Hematopoietic multipotent progenitor cell treated with erythropoietin and hydrocortisone succinate and interleukin-3 and kit ligand, for 15 days (in vitro differentiated cells): ENCODE measurements at regions not wholly inside any gene's neighbourhood (a gene's known extent, or its start where the extent isn't known, plus 50 kb on each side); places are given as distances from the start of the nearest gene placed in this dataset.

Source experiments
- DNase-seq: peaks from one replicate; pipeline ENCODE4 v3.0.0-alpha.2; 2015; ENCODE audit warnings: low spot score

- DNase-seq = no peak
Observed at GRCh38 chr10:28963539-28964221, 286.4 kb downstream of the BAMBI start.

GRCh38 chr10:28965937-28966336 is 288.6 kb downstream of the BAMBI start:
- DNase-seq = no peak

- DNase-seq = no peak
Observed at GRCh38 chr10:28967031-28967430, 289.7 kb downstream of the BAMBI start.

GRCh38 chr10:28969413-28969812 is 292.1 kb downstream of the BAMBI start:
- no peak for DNase-seq

GRCh38 chr10:28970231-28970630 is 292.9 kb downstream of the BAMBI start:
- no peak for DNase-seq

DNA sequence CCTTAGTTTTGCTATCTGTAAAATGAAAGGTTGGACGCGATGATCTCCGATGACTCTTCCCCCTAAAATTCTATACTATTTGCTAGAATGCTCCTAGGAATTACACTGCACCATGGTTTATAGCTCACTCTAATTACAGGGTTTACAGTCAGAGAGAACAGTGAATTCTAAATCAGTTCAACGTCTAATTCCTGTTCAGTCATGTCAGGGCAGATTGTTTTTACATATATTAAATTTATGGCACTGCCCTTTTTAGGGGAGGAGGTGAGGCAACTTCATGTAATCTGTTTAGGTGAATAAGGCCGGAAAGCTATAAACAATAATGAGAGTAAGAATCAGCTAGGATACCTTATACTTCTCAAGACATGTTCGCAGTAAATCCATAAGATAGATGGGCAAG is 293.9 kb downstream of the BAMBI start:
- DNase-seq = no peak

GRCh38 chr10:28971764-28972163 is 294.4 kb downstream of the BAMBI start:
- DNase-seq = no peak

DNA sequence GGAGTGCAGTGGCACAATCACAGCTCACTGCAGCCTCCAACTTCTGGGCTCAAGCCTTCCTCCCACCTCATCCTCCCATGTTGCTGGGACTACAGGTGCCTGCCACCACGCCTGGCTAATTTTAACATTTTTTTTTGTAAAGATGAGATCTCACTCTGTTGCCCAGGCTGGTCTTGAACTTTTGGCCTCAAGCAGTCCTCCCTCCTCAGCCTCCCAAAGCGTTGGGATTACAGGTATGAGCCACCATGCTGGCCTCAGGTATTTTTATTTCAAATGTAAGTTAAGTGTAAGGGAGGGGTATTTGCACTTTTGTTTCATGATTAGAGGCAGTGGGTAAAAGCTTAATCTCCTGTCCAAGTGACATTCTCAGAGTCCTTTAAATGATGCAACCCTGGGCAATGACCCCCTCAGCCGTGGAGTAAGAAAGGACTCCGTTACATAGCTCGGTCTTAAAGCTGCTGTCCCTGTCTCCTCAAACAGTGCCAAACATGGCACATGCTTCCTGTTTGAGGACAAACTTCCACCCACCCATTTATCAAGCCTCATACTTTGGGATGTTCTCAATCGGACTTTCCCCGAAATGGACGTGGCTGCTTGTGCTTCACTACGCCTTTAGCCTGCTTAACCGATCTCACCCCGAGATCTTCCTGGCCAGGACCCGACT is 296.1 kb downstream of the BAMBI start:
- no peak for DNase-seq

DNA sequence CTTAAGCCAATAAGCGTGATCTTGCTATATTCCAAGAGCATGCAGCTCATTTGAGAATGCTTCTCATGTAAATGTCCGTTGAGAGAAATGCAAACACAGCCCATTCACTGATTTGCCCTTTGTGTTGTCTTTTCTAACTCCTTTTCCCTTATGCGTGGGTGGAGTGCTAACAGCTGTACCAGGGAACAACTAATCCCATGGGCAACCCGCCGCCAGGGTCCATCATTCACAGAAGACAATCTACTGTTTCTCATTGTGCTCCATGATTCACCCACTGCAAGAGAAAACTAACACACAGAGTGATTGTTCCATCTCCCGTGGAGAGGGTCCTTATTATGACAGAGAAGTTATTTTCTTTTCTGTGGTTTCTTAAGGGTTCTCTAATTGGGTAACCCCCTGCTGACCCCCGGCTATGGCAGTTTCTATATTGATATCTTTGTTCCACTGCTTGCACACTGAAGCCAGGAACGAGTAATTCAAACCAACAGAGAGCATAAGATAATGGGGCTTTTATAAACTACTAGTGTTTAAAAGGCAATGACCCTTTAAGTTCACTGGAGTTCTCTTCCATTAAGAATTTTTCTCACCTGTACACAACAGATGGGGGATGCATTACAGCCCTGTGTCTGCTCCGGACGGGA is 298.7 kb downstream of the BAMBI start:
- no peak for DNase-seq

DNA sequence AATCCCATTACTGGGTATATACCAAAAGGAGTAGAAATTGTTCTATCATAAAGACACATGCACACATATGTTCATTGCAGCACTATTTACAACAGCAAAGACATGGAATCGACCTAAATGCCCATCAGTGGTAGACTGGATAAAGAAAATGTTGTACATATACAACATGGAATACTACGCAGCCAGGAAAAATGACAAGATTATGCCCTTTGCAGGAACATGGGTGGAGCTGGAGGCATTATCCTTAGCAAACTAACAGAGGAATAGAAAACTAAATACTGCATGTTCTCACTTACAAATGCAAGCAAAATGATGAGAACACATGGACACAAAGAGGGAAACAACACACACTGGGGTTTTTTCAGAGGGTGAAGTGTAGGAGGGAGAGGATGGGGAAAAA is 300.2 kb downstream of the BAMBI start:
- no peak for DNase-seq

DNA sequence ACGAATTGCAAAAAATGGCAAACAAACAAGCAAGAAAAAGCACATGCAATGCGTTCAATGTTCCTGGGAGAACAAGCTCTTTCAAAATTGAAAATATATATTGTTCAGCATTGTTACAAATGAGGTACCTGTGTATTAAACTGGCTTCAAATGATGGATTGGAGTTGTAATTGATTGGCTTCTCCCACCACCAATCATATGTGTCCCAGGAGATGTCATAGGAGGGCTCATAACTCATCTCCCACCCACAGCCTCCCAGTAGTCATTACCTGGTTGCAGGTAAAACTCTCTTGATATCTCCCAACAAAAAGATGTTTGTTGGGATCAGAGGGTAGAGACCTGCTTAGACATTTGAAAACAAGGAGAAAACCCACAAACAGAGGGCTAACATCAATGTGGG is 302.9 kb downstream of the BAMBI start:
- DNase-seq = no peak

- no peak for DNase-seq
Observed at GRCh38 chr10:28981007-28981406, 303.7 kb downstream of the BAMBI start.

- DNase-seq = no peak
Observed at GRCh38 chr10:28982974-28983373, 305.7 kb downstream of the BAMBI start.

DNA sequence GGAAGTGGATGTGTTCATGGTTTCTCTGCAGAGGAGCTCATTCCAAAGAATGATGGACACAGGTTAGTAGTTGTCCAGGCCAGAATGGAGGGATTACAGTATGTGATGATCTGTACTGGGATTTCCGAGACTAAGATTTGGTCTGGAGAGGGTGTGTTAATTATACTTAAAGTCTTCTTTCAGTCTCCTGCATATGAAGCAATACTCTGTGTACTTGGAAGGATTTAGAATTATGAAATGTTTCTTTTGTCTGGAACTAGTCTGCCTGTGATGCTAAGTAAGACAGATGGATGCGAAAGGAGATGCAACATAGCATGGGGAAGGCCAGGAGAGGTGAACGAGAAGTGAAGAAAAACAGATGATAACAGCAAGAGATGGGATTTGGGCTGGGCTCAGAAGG is 305.1 kb upstream of the LYZL1 start:
- no peak for DNase-seq

DNA sequence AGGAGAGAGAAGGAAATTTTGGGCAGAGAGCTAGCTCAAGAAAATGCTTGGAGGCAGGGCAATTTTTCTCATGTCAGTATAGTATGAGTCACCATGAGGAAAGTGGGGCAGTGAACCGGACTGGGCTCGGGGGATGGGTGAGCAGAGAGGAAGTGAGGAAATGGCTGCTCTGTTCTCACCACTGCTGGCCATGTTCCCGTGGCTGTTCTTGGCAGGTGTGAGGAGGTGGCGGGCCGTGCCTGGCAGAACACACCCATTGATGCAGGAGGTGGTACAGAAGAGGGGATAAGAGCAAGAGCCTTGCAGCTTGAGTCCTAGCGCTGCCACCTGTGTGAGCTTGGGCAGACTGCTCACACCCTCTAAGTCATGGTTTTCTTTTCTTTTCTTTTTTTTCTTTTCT is 304.4 kb upstream of the LYZL1 start:
- DNase-seq = no peak

- no peak for DNase-seq
Observed at GRCh38 chr10:28985137-28985885, 303.6 kb upstream of the LYZL1 start.

- no peak for DNase-seq
Observed at GRCh38 chr10:28986117-28986792, 302.6 kb upstream of the LYZL1 start.

DNA sequence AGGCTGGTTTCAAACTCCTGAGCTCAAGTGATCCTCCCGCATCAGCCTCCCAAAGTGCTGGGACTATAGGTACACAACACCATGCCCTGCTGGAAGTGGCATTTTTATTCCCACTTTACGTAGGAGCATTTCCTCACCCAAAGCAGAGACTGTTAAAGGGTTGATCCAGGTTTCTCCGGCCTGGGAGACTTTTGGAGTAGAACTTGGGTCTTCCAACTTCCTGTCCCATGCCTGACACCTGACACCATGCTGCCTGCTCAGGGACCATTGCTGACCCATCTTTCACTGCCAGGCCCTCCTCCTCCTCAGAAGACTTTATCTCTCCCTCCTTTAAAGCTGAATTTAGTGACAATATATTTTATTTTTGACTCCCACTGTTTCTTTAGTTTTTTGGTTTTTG is 302.0 kb upstream of the LYZL1 start:
- DNase-seq = no peak

- no peak for DNase-seq
Observed at GRCh38 chr10:28987555-28988320, 301.1 kb upstream of the LYZL1 start.

DNA sequence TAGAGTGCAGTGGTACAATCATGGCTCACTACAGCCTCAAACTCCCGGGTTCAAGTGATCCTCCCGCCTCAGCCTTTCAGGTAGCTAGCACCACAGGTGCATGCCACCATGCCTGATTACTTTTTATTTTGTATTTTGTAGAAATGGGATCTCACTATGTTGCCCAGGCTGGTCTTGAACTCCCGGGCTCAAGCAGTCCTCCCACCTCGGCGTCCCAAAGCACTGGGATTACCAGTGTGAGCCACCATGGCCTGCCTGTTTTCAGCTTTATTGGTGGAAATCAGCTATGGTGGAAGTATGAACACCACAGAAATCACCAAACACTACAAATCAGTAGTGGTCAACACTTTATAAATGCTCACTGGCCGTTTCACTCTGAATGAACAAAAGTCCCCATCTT is 299.9 kb upstream of the LYZL1 start:
- no peak for DNase-seq
